SK-N-SH (cell line): ENCODE measurements at regions not wholly inside any gene's neighbourhood (a gene's known extent, or its start where the extent isn't known, plus 50 kb on each side); places are given as distances from the start of the nearest gene placed in this dataset.

Experiments used
- CTCF ChIA-PET: fragments of 300-600, 350-600 bp; formaldehyde crosslinking; extraction: SDS; loops from one replicate; lab custom pipeline; 2021; lab: Yijun Ruan, JAX
- POLR2A ChIA-PET: fragments of 350-600 bp; sonication (Branson Sonifier 250); formaldehyde crosslinking; extraction: SDS; loops from one replicate; lab custom pipeline; 2020; ENCODE audit warnings: antibody characterized with exemption, inconsistent platforms; lab: Yijun Ruan, JAX
- DNase-seq: peaks from one replicate; pipeline ENCODE4 v3.0.0; 2012
- H2AFZ ChIP-seq: fragments of 200-600 bp; sonication (generic); 2 replicates; pipeline ENCODE4 v1.8.1; 2016; ENCODE audit warnings: antibody characterized with exemption, mild to moderate bottlenecking, low read depth
- H3F3A ChIP-seq: fragments of 200-600 bp; sonication (generic); replicated peaks from 2 replicates; pipeline ENCODE3; 2016; ENCODE audit warnings: antibody characterized with exemption, mild to moderate bottlenecking; ENCODE audit not compliant: insufficient read depth
- H3K27ac ChIP-seq, 2 experiments: fragments of 200-500 bp in 1 of 2; fragments of 200-600 bp in 1 of 2; sonication (Bioruptor generic) in 1 of 2; sonication (generic), shearing (Covaris generic) in 1 of 2; 2 replicates each; pipeline versions ENCODE4 v1.5.1 to v1.6.1; 2014 to 2016; ENCODE audit warnings: low read depth in 2 of 2, inconsistent platforms in 1 of 2, low read length in 1 of 2, mild to moderate bottlenecking in 1 of 2, mixed read lengths in 1 of 2
- H3K27me3 ChIP-seq: fragments of 200-600 bp; sonication (generic), shearing (Covaris generic); 2 replicates; pipeline ENCODE4 v1.6.1; 2016; ENCODE audit warnings: mixed run types; ENCODE audit not compliant: insufficient read depth
- H3K36me3 ChIP-seq, 2 experiments: fragments of 200-500 bp in 1 of 2; fragments of 200-600 bp in 1 of 2; sonication (Bioruptor generic) in 1 of 2; sonication (generic) in 1 of 2; replicated peaks in 1 of 2; 2 replicates each; pipeline versions ENCODE3 to v1.5.1; 2014 to 2016; ENCODE audit warnings: low read length in 1 of 2, mild to moderate bottlenecking in 1 of 2; ENCODE audit not compliant: insufficient read depth in 2 of 2, control insufficient read depth in 1 of 2
- H3K4me1 ChIP-seq, 2 experiments: fragments of 200-500 bp in 1 of 2; fragments of 200-600 bp in 1 of 2; sonication (Bioruptor generic) in 1 of 2; sonication (generic), shearing (Covaris generic) in 1 of 2; 2 replicates each; pipeline versions ENCODE4 v1.5.1 to v1.6.1; 2014 to 2016; ENCODE audit warnings: low read depth in 1 of 2, low read length in 1 of 2, mixed run types in 1 of 2; ENCODE audit not compliant: insufficient read depth in 2 of 2, control insufficient read depth in 1 of 2
- H3K4me2 ChIP-seq: fragments of 200-600 bp; sonication (generic), shearing (Covaris generic); 2 replicates; pipeline ENCODE4 v1.6.1; 2017; ENCODE audit warnings: mixed run types
- H3K4me3 ChIP-seq, 2 experiments: fragments of 200-500 bp in 1 of 2; fragments of 200-600 bp in 1 of 2; sonication (Bioruptor generic) in 1 of 2; sonication (generic), shearing (Covaris generic) in 1 of 2; 2 replicates each; pipeline versions ENCODE4 v1.5.1 to v1.8.1; 2014 to 2016; ENCODE audit warnings: low read depth in 2 of 2, inconsistent platforms in 1 of 2, low read length in 1 of 2, mild to moderate bottlenecking in 1 of 2, mixed read lengths in 1 of 2, moderate library complexity in 1 of 2
- H3K79me2 ChIP-seq: fragments of 200-600 bp; sonication (generic); 2 replicates; pipeline ENCODE4 v1.8.1; 2017; ENCODE audit warnings: mild to moderate bottlenecking; ENCODE audit not compliant: insufficient read depth
- H3K9ac ChIP-seq: fragments of 200-600 bp; sonication (generic); 2 replicates; pipeline ENCODE4 v1.6.1; 2017; ENCODE audit warnings: mixed run types
- H3K9me2 ChIP-seq: fragments of 200-600 bp; sonication (generic); 2 replicates; pipeline ENCODE4 v1.6.1; 2017; ENCODE audit warnings: mixed run types
- H3K9me3 ChIP-seq: fragments of 200-600 bp; sonication (generic); 2 replicates; pipeline ENCODE4 v1.6.1; 2017; ENCODE audit warnings: mixed run types, mild to moderate bottlenecking, moderate library complexity
- H4K20me1 ChIP-seq: fragments of 200-600 bp; sonication (generic); 2 replicates; pipeline ENCODE4 v1.6.1; 2017; ENCODE audit warnings: mild to moderate bottlenecking, mixed run types; ENCODE audit not compliant: insufficient read depth
- CHD2 ChIP-seq: fragments of 150-350 bp; IDR thresholded peaks from 2 replicates; pipeline ENCODE4 v1.6.1; 2018; ENCODE audit warnings: low read length; ENCODE audit not compliant: partially characterized antibody
- ELF1 ChIP-seq: IDR thresholded peaks from 2 replicates; pipeline ENCODE4 v1.4.0; 2012
- EP300 ChIP-seq, 2 experiments: IDR thresholded peaks; 2 replicates each; pipeline versions ENCODE4 v1.4.0 to v1.6.1; 2012; ENCODE audit warnings: borderline replicate concordance in 1 of 2, low read depth in 1 of 2, low read length in 1 of 2
- EZH2phosphoT487 ChIP-seq: fragments of 200-600 bp; sonication (generic); IDR thresholded peaks from 2 replicates; pipeline ENCODE4 v1.6.1; 2017; ENCODE audit warnings: low read depth, mixed run types, mild to moderate bottlenecking, antibody characterized with exemption, moderate library complexity, borderline replicate concordance
- FOSL2 ChIP-seq: IDR thresholded peaks from 2 replicates; pipeline ENCODE4 v1.4.0; 2012; ENCODE audit warnings: low read depth, mild to moderate bottlenecking, moderate library complexity, borderline replicate concordance
- GABPA ChIP-seq: IDR thresholded peaks from 2 replicates; pipeline ENCODE4 v1.4.0; 2012; ENCODE audit warnings: low read depth, mild to moderate bottlenecking
- GATA2 ChIP-seq: sonication (generic); formaldehyde crosslinking; IDR thresholded peaks from 2 replicates; pipeline ENCODE4 v1.5.0; 2020; ENCODE audit warnings: mild to moderate bottlenecking, missing genetic modification reagents
- JUND ChIP-seq: IDR thresholded peaks from 2 replicates; pipeline ENCODE4 v1.4.0; 2012
- MEF2A ChIP-seq: IDR thresholded peaks from 2 replicates; pipeline ENCODE4 v1.4.0; 2012; ENCODE audit warnings: low read depth, borderline replicate concordance
- NFIC ChIP-seq: IDR thresholded peaks from 2 replicates; pipeline ENCODE4 v1.4.0; 2012; ENCODE audit warnings: borderline replicate concordance
- POLR2AphosphoS5 ChIP-seq: IDR thresholded peaks from 2 replicates; pipeline ENCODE4 v1.6.1; 2012; ENCODE audit warnings: low read depth, low read length
- RAD21 ChIP-seq: IDR thresholded peaks from 2 replicates; pipeline ENCODE4 v1.6.1; 2012; ENCODE audit warnings: mild to moderate bottlenecking, low read length
- RCOR1 ChIP-seq: fragments of 150-350 bp; IDR thresholded peaks from 2 replicates; pipeline ENCODE4 v1.6.1; 2017; ENCODE audit warnings: antibody characterized with exemption, low read length
- RXRA ChIP-seq: IDR thresholded peaks from 2 replicates; pipeline ENCODE4 v1.4.0; 2012; ENCODE audit warnings: low read depth, mild to moderate bottlenecking, borderline replicate concordance
- SMC3 ChIP-seq: IDR thresholded peaks from 2 replicates; pipeline ENCODE4 v1.6.1; 2012; ENCODE audit warnings: low read depth, low read length, improper control_type of control experiment
- TAF1 ChIP-seq: IDR thresholded peaks from 2 replicates; pipeline ENCODE4 v1.6.1; 2012; ENCODE audit warnings: low read depth, mild to moderate bottlenecking, low read length, moderate library complexity, borderline replicate concordance
- TCF12 ChIP-seq: IDR thresholded peaks from 2 replicates; pipeline ENCODE4 v1.4.0; 2012
- YY1 ChIP-seq: IDR thresholded peaks from 2 replicates; pipeline ENCODE4 v1.4.0; 2012; ENCODE audit warnings: low read depth, mild to moderate bottlenecking
- WGBS: methylation state at CpG from one replicate; pipeline ENCODE4 v1.1.6; 2017; ENCODE audit warnings: low lambda C conversion rate; 5-methylcytosine and 5-hydroxymethylcytosine counted together
- TF ChIP-seq, protein P1 (sequence below): IDR thresholded peaks from 2 replicates; pipeline ENCODE4 v1.4.0; 2012; ENCODE audit warnings: low read depth, borderline replicate concordance
- TF ChIP-seq, protein P2 (sequence below): fragments of 150-350 bp; IDR thresholded peaks from 2 replicates; pipeline ENCODE4 v1.6.1; 2017; ENCODE audit warnings: antibody characterized with exemption, low read length, low read depth, borderline replicate concordance
- TF ChIP-seq, protein P3 (sequence below): IDR thresholded peaks from 2 replicates; pipeline ENCODE4; 2012

DNA sequence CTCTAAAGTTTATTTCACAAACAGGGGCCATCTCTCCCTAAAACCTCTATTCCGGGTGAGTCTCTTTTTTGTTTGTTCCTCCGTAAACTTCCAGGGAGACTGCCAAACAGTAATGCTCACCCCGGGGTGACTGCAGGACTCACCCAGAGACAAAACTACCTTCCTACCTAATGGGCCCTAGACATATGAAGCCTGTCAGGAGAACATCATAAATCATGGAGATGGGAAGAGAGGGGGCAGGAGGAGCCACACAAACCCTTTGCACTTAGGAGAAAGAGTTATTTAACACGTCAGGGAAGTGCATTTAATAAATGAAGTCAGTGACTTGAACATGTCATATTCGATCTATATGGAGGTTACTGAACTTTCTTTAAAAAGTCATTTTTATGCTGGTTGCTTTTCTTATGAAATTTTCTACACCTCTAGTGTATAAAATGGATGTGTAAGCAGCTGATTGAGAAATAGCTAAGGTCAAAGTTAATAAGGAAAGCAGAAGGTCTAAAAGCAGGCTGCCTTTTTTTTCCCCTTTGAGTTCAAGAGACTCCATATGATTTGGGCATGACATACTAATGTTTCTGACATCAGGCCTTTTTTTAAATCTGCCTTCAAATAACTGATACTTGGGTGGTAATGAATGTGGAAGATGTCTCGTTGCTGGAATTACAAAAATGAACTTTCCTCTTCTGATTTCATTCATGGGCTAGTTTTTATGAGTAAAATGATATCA lies 286.9 kb upstream of the USP25 start:
- TF ChIP-seq RAD21, result no peak
- no peak for TF ChIP-seq SMC3
- TF ChIP-seq GABPA, result no peak
- no peak for TF ChIP-seq GATA2 (CRISPR knock-in tag)
- no peak for TF ChIP-seq ELF1
- TF ChIP-seq POLR2AphosphoS5, result no peak
- TF ChIP-seq, protein P1, sequence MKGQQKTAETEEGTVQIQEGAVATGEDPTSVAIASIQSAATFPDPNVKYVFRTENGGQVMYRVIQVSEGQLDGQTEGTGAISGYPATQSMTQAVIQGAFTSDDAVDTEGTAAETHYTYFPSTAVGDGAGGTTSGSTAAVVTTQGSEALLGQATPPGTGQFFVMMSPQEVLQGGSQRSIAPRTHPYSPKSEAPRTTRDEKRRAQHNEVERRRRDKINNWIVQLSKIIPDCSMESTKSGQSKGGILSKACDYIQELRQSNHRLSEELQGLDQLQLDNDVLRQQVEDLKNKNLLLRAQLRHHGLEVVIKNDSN, result no peak
- TF ChIP-seq RXRA, result no peak
- H3K27ac ChIP-seq, result no peak overlapping the region
- H3K27me3 ChIP-seq, result no peaks in the 10 kb centered on the region
- no peak overlapping the region for H2AFZ ChIP-seq
- H3K9me2 ChIP-seq, result no peaks in the 10 kb centered on the region
- H4K20me1 ChIP-seq, result no peaks in the 10 kb centered on the region
- H3K9ac ChIP-seq, result no peak overlapping the region
- no peaks in the 10 kb centered on the region for H3K79me2 ChIP-seq
- no peak for DNase-seq
- no peaks in the 10 kb centered on the region for H3K9me3 ChIP-seq
- no peaks in the 10 kb centered on the region for H3K36me3 ChIP-seq
- no peak overlapping the region for H3K4me3 ChIP-seq
- WGBS, result 25% methylated on average over 6 of the region's 6 CpGs
- no peaks in the 10 kb centered on the region for H3K4me1 ChIP-seq
- no peaks in the 10 kb centered on the region for H3F3A ChIP-seq
- H3K4me2 ChIP-seq, result no peak overlapping the region
- POLR2A ChIA-PET, result no interaction called here
- CTCF ChIA-PET, result no interaction called here

DNA sequence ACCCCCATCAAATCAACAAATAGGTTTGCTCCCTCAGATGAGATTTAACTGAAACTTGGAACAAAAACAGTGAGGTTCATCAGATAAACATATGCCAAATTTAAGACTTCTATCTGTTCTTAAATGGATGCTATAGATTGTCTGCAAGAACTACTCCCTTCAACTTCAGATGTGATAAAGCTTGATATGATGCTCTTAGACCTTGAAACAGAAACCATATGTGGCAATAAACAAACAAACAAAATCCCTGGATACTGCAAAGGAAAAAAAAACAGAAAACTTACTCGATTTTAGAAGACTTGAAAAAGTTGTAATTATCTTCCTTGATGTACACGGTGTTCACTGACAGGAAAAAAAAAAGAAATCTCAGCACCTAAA lies 286.1 kb upstream of the USP25 start:
- H3K9ac ChIP-seq, result no peak overlapping the region
- no peak overlapping the region for H3K27ac ChIP-seq
- TF ChIP-seq EP300 (IDR thresholded peaks at IDR 0.05; ENCODE audit: borderline replicate concordance in 1 of 2, low read depth in 1 of 2, low read length in 1 of 2), result no peak
- TF ChIP-seq, protein P2, sequence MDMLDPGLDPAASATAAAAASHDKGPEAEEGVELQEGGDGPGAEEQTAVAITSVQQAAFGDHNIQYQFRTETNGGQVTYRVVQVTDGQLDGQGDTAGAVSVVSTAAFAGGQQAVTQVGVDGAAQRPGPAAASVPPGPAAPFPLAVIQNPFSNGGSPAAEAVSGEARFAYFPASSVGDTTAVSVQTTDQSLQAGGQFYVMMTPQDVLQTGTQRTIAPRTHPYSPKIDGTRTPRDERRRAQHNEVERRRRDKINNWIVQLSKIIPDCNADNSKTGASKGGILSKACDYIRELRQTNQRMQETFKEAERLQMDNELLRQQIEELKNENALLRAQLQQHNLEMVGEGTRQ, result no peak
- no peak for TF ChIP-seq JUND
- TF ChIP-seq YY1, result no peak
- TF ChIP-seq MEF2A, result no peak
- TF ChIP-seq NFIC, result no peak
- TF ChIP-seq CHD2, result no peak
- no peak for TF ChIP-seq FOSL2
- no peak for TF ChIP-seq RCOR1
- TF ChIP-seq, protein P3, sequence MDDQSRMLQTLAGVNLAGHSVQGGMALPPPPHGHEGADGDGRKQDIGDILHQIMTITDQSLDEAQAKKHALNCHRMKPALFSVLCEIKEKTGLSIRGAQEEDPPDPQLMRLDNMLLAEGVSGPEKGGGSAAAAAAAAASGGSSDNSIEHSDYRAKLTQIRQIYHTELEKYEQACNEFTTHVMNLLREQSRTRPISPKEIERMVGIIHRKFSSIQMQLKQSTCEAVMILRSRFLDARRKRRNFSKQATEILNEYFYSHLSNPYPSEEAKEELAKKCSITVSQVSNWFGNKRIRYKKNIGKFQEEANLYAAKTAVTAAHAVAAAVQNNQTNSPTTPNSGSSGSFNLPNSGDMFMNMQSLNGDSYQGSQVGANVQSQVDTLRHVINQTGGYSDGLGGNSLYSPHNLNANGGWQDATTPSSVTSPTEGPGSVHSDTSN, result no peak
- no peak for TF ChIP-seq TAF1
- TF ChIP-seq ELF1, result no peak
- no peak for TF ChIP-seq TCF12
- TF ChIP-seq EZH2phosphoT487, result no peak
- H4K20me1 ChIP-seq, result no peaks in the 10 kb centered on the region
- H3K79me2 ChIP-seq, result no peaks in the 10 kb centered on the region
- no peaks in the 10 kb centered on the region for H3F3A ChIP-seq
- DNase-seq, result no peak
- no peaks in the 10 kb centered on the region for H3K9me3 ChIP-seq
- no peaks in the 10 kb centered on the region for H3K9me2 ChIP-seq
- H3K4me1 ChIP-seq, result no peaks in the 10 kb centered on the region
- WGBS, result 15% methylated on average over 2 of the region's 2 CpGs
- H3K27me3 ChIP-seq, result no peaks in the 10 kb centered on the region
- H3K4me3 ChIP-seq, result no peak overlapping the region
- H2AFZ ChIP-seq, result no peak overlapping the region
- no peak overlapping the region for H3K4me2 ChIP-seq
- CTCF ChIA-PET, result no interaction called here
- no peaks in the 10 kb centered on the region for H3K36me3 ChIP-seq
- POLR2A ChIA-PET, result no interaction called here
